ENCODE measurements at regions not wholly inside any gene's neighbourhood (a gene's known extent, or its start where the extent isn't known, plus 50 kb on each side); places are given as distances from the start of the nearest gene placed in this dataset.

GRCh38 chr9:28045051-28045450 is 471.8 kb upstream of the C9orf72 start:
- TF ChIP-seq CTCF (IDR thresholded peaks at IDR 0.05; ENCODE audit: low read depth, low read length, poor library complexity, severe bottlenecking) = no peak
- TF ChIP-seq EZH2phosphoT487 (IDR thresholded peaks at IDR 0.05; ENCODE audit: borderline replicate concordance, low read length) = no peak

Measured in DOHH2 (cell line).